ENCODE measurements at regions not wholly inside any gene's neighbourhood (a gene's known extent, or its start where the extent isn't known, plus 50 kb on each side); places are given as distances from the start of the nearest gene placed in this dataset.

DNA sequence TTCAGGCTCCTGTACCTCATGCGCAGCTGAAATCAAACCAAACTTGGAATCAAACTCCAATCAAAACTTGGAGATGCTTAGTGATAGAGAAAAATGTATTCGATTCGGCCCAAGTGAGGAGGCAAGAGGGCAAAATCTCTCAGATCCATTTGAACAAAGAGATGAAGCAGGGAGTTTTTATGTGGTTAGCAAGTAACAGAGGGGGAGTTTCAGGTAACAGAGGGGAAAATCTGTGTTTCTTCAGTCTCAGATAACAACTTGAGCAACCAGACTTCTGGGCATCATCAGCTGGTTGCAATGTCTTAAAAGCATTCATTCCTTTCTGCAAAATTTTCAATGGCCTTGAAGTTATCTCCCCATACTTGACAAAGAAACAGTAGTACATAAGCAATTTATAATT is 245.1 kb upstream of the AVPR1A start:
- TF ChIP-seq SMARCA5 (IDR thresholded peaks at IDR 0.05): no peak
- no peak for TF ChIP-seq RBBP5 (conservative IDR thresholded peaks at IDR 0.05)
- TF ChIP-seq, protein P1, sequence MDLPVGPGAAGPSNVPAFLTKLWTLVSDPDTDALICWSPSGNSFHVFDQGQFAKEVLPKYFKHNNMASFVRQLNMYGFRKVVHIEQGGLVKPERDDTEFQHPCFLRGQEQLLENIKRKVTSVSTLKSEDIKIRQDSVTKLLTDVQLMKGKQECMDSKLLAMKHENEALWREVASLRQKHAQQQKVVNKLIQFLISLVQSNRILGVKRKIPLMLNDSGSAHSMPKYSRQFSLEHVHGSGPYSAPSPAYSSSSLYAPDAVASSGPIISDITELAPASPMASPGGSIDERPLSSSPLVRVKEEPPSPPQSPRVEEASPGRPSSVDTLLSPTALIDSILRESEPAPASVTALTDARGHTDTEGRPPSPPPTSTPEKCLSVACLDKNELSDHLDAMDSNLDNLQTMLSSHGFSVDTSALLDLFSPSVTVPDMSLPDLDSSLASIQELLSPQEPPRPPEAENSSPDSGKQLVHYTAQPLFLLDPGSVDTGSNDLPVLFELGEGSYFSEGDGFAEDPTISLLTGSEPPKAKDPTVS (IDR thresholded peaks at IDR 0.05; ENCODE audit: low read depth, low read length): no peak
- no peak for TF ChIP-seq POLR2A (IDR thresholded peaks at IDR 0.05; ENCODE audit: low read depth, low read length)
- no peak for TF ChIP-seq GABPA (IDR thresholded peaks at IDR 0.05; ENCODE audit: low read depth)
- no peak for TF ChIP-seq CTCF (IDR thresholded peaks at IDR 0.05 in 2 of 3, conservative IDR thresholded peaks at IDR 0.05 in 1 of 3; ENCODE audit: control insufficient read depth in 2 of 3, extremely low read depth in 1 of 3, insufficient read depth in 1 of 3, low read depth in 3 of 3, low read length in 3 of 3)
- TF ChIP-seq NBN (IDR thresholded peaks at IDR 0.05): no peak
- TF ChIP-seq ETV6 (conservative IDR thresholded peaks at IDR 0.05 in 1 of 2, IDR thresholded peaks at IDR 0.05 in 1 of 2; ENCODE audit: borderline replicate concordance in 1 of 2, low read depth in 1 of 2): no peak
- no peak for TF ChIP-seq RAD21 (IDR thresholded peaks at IDR 0.05; ENCODE audit: insufficient read depth, low read depth, low read length)
- no peak for TF ChIP-seq MYC (IDR thresholded peaks at IDR 0.05; ENCODE audit: insufficient read depth, insufficient read length, insufficient replicate concordance, low read length, severe bottlenecking)
- TF ChIP-seq CBX5 (IDR thresholded peaks at IDR 0.05; ENCODE audit: low read depth): no peak

All from GM12878 (cell line).